ENCODE measurements at regions not wholly inside any gene's neighbourhood (a gene's known extent, or its start where the extent isn't known, plus 50 kb on each side); places are given as distances from the start of the nearest gene placed in this dataset.

- no peak for TF ChIP-seq EZH2 (IDR thresholded peaks at IDR 0.05; ENCODE audit: low read depth)
- peak; percentile 84 for TF ChIP-seq CTCF (conservative IDR thresholded peaks at IDR 0.05)
Observed at GRCh38 chr6:123715006-123715863, 78.5 kb upstream of the TRDN start.
